Ishikawa (cell line): ENCODE measurements at regions not wholly inside any gene's neighbourhood (a gene's known extent, or its start where the extent isn't known, plus 50 kb on each side); places are given as distances from the start of the nearest gene placed in this dataset.

Experiments used
- CEBPB ChIP-seq: IDR thresholded peaks from 2 replicates; pipeline ENCODE4 v1.6.1; 2012
- CREB1 ChIP-seq: IDR thresholded peaks from 2 replicates; pipeline ENCODE4 v1.6.1; 2012; ENCODE audit warnings: low read depth
- EGR1 ChIP-seq: IDR thresholded peaks from 2 replicates; pipeline ENCODE4 v1.6.1; 2012
- EP300 ChIP-seq: IDR thresholded peaks from 2 replicates; pipeline ENCODE4 v1.6.1; 2012; ENCODE audit warnings: borderline replicate concordance
- FOXM1 ChIP-seq: IDR thresholded peaks from 2 replicates; pipeline ENCODE4 v1.6.1; 2012; ENCODE audit warnings: low read depth, borderline replicate concordance
- NFIC ChIP-seq: IDR thresholded peaks from 2 replicates; pipeline ENCODE4 v1.6.1; 2012
- RAD21 ChIP-seq: IDR thresholded peaks from 2 replicates; pipeline ENCODE4 v1.6.1; 2012; ENCODE audit warnings: low read depth
- REST ChIP-seq: IDR thresholded peaks from 2 replicates; pipeline ENCODE4 v1.6.1; 2012; ENCODE audit warnings: low read depth, mild to moderate bottlenecking
- TAF1 ChIP-seq: IDR thresholded peaks from 2 replicates; pipeline ENCODE4 v1.6.1; 2012; ENCODE audit warnings: low read depth, mild to moderate bottlenecking
- TCF12 ChIP-seq: IDR thresholded peaks from 2 replicates; pipeline ENCODE4 v1.6.1; 2012; ENCODE audit warnings: low read depth
- TEAD4 ChIP-seq: IDR thresholded peaks from 2 replicates; pipeline ENCODE4 v1.6.1; 2012
- YY1 ChIP-seq: IDR thresholded peaks from 2 replicates; pipeline ENCODE4 v1.6.1; 2012; ENCODE audit warnings: low read depth
- ZBTB7A ChIP-seq: IDR thresholded peaks from 2 replicates; pipeline ENCODE4 v1.6.1; 2012; ENCODE audit warnings: low read depth
- TF ChIP-seq, protein P1 (sequence below): IDR thresholded peaks from 2 replicates; pipeline ENCODE4 v1.6.1; 2012
- TF ChIP-seq, protein P2 (sequence below): IDR thresholded peaks from 2 replicates; pipeline ENCODE4 v1.6.1; 2012

DNA sequence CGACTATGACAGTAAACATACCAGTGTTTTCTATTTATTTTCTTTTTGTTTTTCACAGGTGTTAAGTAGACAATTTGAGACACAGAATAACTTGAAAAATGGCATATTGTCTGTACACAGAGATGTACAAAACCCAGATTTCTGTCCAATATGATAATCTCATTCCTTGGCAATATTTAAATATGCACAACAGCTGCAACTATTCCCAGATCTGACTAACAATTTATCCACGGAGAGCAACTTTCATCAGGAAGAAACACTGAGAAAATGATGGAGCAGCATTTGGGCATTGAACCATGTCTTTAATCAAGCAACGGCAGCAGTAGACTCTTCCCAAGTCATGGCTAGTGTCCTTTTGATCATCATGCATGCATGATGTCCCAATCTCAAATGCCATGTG lies 452.6 kb downstream of the ZPLD1 start:
- no peak for TF ChIP-seq TCF12

DNA sequence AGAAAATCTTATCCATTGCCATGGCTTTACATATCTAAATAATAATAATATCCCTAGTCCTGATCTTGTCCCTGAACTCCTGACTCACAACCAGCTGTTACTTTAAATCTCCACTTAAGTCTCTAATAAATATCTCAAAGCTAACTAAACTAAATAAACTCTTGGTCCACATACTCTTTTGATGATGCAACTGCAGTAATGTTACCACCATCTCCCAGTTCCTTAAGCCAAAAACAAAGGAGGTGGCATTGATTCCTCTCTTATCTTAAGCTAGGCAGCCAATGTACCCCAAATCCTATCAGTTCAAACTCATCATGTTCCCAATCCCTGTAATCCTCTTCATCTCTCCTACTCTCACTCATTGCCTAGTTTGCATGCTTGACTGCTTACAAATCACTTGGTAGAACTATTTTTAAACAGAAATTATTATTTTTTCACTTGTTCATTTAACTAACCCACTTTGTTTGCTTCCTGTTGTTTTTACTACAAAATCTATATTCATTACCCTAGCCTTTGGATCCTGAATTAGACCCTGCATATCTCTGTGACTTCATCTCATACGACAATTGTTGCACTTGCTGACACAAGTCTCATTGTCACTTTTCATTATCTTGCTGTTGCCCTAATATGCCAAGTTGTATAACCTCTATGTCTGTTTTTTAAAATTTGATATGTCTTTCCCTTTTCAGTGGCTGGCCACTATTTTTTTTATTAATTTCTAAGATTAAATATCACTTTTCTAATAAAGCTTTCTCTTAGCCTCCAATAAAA lies 462.2 kb downstream of the ZPLD1 start:
- TF ChIP-seq, protein P1, sequence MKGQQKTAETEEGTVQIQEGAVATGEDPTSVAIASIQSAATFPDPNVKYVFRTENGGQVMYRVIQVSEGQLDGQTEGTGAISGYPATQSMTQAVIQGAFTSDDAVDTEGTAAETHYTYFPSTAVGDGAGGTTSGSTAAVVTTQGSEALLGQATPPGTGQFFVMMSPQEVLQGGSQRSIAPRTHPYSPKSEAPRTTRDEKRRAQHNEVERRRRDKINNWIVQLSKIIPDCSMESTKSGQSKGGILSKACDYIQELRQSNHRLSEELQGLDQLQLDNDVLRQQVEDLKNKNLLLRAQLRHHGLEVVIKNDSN: no peak
- no peak for TF ChIP-seq REST
- no peak for TF ChIP-seq EP300
- TF ChIP-seq, protein P2, sequence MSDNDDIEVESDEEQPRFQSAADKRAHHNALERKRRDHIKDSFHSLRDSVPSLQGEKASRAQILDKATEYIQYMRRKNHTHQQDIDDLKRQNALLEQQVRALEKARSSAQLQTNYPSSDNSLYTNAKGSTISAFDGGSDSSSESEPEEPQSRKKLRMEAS: no peak
- TF ChIP-seq TEAD4: no peak
- no peak for TF ChIP-seq ZBTB7A
- TF ChIP-seq NFIC: no peak
- TF ChIP-seq FOXM1: no peak
- TF ChIP-seq CREB1: no peak
- TF ChIP-seq RAD21: no peak
- no peak for TF ChIP-seq TAF1

DNA sequence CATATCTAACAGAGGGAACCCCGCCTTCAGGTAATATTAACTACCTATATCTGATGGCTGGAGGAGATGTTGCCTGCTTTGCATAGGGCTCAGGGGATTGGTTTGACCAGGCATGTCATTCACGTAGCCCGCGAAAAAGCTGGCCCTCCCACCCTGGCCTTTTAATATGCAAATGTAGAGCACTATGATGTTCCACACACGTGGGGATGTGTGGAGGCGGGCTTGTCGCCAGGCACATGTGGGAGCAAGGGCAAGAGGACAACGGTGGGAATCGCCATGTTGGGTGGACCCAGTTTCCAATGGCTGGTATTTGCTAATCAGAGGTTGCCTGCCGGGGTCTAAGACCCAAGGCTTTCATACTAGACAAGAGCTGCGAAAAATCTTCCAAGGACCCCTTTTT lies 469.8 kb downstream of the ZPLD1 start:
- TF ChIP-seq EGR1 (no peak), CREB1 (no peak), TAF1 (no peak)

DNA sequence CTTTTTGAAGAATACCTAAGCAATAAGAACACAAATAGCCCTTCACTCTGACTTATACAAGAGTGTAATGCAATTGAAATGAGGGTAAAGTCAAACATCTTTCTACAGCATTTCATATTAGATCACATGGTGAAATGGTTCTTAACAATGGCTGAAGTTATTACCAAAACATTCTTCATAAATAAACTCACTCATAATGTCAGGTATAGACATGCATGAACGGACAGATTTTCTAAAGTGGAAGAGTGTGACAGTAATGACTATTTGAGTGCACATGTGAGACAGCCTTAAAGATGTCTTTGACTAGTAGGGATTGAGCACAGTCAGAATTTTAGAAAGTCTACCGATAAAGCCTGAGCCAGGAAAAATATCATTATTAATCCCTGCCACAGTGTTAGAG lies 471.0 kb downstream of the ZPLD1 start:
- TF ChIP-seq EGR1 (no peak), TEAD4 (no peak), TAF1 (no peak)

DNA sequence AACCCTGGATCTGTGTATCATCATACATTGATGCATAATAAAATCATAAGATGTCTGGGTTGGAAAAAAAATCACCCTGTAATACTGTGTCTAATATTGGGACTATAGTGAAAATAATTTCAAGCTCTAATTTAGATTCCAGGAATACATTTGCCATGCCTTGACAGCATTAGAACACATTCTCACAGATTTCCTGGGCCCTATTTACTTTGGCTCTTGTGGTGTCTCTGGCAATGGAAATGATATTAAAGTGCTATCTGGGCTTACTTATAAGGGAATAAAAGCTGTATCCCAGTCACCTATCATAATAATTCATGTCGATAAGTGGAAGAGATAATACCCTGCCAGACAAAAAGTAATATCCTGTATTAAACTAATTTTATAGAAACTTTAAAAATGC lies 472.0 kb downstream of the ZPLD1 start:
- no peak for TF ChIP-seq CREB1
- TF ChIP-seq TAF1: no peak
- TF ChIP-seq FOXM1: no peak
- TF ChIP-seq EGR1: no peak
- no peak for TF ChIP-seq CEBPB
- TF ChIP-seq TEAD4: no peak
- TF ChIP-seq, protein P2: no peak
- no peak for TF ChIP-seq NFIC
- TF ChIP-seq RAD21: no peak
- no peak for TF ChIP-seq REST

DNA sequence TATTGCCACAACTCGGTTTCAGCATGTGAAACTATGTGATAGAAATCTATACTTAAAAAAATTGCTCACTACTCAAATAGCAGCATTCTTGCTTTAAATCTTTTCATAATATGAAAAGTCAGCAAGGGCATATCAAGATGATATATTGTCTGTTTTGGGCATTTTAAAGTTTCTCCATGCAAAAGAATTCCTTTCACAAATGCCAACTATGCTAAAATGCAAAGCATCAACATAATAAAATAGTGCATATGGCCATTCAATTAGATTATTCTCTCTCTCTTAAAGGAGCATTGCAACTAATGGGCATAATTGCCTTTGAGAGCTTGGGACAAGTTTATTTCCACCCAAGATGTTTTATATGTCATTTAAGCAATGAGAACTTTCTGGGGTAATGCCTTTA lies 475.1 kb downstream of the ZPLD1 start:
- TF ChIP-seq, protein P1: no peak
- TF ChIP-seq RAD21: no peak
- TF ChIP-seq TAF1: no peak
- no peak for TF ChIP-seq YY1
- no peak for TF ChIP-seq TCF12
- no peak for TF ChIP-seq REST
- TF ChIP-seq CREB1: no peak
- no peak for TF ChIP-seq EGR1
- TF ChIP-seq CEBPB: no peak
- TF ChIP-seq NFIC: no peak
- TF ChIP-seq, protein P2: no peak
- no peak for TF ChIP-seq EP300
- no peak for TF ChIP-seq TEAD4
- TF ChIP-seq ZBTB7A: no peak
- TF ChIP-seq FOXM1: no peak
